ENCODE measurements at regions not wholly inside any gene's neighbourhood (a gene's known extent, or its start where the extent isn't known, plus 50 kb on each side); places are given as distances from the start of the nearest gene placed in this dataset.

GRCh38 chr9:26066237-26066636, 388.0 kb upstream of the TUSC1 start:
- TF ChIP-seq, protein P1, sequence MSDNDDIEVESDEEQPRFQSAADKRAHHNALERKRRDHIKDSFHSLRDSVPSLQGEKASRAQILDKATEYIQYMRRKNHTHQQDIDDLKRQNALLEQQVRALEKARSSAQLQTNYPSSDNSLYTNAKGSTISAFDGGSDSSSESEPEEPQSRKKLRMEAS (IDR thresholded peaks at IDR 0.05; ENCODE audit: low read depth) = no peak
- TF ChIP-seq RCOR1 (IDR thresholded peaks at IDR 0.05; ENCODE audit: low read length) = no peak
- TF ChIP-seq, protein P2, sequence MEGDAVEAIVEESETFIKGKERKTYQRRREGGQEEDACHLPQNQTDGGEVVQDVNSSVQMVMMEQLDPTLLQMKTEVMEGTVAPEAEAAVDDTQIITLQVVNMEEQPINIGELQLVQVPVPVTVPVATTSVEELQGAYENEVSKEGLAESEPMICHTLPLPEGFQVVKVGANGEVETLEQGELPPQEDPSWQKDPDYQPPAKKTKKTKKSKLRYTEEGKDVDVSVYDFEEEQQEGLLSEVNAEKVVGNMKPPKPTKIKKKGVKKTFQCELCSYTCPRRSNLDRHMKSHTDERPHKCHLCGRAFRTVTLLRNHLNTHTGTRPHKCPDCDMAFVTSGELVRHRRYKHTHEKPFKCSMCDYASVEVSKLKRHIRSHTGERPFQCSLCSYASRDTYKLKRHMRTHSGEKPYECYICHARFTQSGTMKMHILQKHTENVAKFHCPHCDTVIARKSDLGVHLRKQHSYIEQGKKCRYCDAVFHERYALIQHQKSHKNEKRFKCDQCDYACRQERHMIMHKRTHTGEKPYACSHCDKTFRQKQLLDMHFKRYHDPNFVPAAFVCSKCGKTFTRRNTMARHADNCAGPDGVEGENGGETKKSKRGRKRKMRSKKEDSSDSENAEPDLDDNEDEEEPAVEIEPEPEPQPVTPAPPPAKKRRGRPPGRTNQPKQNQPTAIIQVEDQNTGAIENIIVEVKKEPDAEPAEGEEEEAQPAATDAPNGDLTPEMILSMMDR (IDR thresholded peaks at IDR 0.05) = no peak
- TF ChIP-seq EP300 (IDR thresholded peaks at IDR 0.05; ENCODE audit: borderline replicate concordance in 1 of 2, low read depth in 1 of 2, low read length in 1 of 2) = no peak
- no peak for TF ChIP-seq CHD2 (IDR thresholded peaks at IDR 0.05; ENCODE audit: low read length, partially characterized antibody)
- no peak for TF ChIP-seq USF2 (IDR thresholded peaks at IDR 0.05; ENCODE audit: borderline replicate concordance, low read depth, low read length)
- TF ChIP-seq TAF1 (IDR thresholded peaks at IDR 0.05; ENCODE audit: borderline replicate concordance, low read depth, low read length) = no peak
- TF ChIP-seq POLR2AphosphoS5 (IDR thresholded peaks at IDR 0.05; ENCODE audit: low read depth, low read length) = no peak

Data from SK-N-SH (cell line).